GM21723 (cell line): ENCODE measurements at regions not wholly inside any gene's neighbourhood (a gene's known extent, or its start where the extent isn't known, plus 50 kb on each side); places are given as distances from the start of the nearest gene placed in this dataset.
"Not testable (repeated sequence)": the region's sequence is repeated elsewhere in the genome, so short reads cannot be mapped to it uniquely, and the experiment has no call there.

Source experiments
- ATAC-seq: cut with Tn5 transposase; IDR thresholded peaks from one replicate; pipeline ENCODE4 v1.9.1; 2021; ENCODE audit warnings: mild to moderate bottlenecking, moderate library complexity; ENCODE audit not compliant: unreplicated experiment

DNA sequence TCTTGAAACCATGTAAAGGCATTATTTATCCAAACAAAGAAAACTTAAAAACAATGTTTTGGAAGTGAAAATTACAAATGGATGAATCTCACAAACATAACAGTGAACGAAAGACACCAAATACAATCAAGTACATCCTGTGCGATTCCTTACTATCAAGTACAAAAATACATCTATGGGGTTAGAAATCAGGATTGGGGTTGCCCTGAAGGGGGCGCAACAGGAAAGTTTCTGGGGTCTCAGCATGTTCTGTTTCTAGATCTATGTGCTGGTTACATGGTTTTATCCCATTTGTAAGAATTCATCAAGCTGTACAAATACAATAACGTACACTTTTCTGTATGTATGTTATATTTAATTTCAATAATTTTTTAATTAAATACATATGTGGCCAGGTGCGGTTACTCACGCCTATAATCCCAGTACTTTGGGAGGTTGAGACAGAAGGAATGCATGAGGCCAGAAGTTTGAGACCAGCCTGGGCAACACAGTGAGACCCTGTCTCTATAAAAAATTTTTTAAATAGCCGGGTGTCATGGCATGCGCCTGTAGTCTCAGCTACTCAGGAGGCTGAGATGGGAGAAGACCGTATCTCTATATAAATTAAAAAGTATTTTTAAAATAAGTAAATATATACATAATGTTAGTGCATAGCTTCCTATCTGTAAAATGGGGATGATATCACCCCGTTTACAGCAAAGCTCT, 121.5 kb upstream of the SOD1 start:
- ATAC-seq, result no peak

DNA sequence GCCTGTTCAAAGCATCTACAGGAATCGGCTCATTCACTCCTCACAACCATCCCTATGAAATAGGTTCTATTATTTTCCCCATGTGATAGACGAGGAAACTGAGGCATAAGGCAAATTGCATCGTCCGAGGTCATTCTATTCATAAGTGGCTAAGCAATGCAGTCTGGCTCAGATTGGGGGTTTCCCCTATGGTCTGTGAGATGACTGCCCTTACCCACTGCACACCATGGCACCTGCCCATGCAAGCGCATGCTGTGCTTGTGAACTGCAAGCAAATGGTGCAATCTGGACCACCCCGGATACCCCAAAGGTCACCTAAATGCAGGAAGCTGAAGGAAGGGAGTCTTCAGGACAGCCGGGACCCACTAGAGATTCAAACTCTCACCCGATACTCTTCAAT, 123.4 kb upstream of the SOD1 start:
- ATAC-seq, result no peak

DNA sequence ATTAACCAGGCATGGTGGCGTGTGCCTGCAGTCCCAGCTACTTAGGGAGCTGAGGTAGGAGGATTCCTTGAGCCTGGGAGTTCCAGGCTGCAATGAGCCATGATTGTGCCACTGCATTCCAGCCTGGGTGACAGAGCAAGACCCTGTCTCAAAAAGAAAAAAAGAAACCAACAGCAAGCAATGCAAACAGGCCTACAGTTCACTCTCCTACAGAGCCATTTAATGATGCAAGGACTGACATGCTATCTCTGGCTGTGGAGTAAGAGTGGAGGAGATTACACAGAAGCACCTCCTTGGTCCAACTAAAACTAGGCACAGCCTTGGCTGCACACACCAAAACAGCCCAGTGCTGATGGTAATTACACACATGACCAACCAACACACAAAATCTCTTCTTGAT, 127.5 kb upstream of the SOD1 start:
- no peak for ATAC-seq

DNA sequence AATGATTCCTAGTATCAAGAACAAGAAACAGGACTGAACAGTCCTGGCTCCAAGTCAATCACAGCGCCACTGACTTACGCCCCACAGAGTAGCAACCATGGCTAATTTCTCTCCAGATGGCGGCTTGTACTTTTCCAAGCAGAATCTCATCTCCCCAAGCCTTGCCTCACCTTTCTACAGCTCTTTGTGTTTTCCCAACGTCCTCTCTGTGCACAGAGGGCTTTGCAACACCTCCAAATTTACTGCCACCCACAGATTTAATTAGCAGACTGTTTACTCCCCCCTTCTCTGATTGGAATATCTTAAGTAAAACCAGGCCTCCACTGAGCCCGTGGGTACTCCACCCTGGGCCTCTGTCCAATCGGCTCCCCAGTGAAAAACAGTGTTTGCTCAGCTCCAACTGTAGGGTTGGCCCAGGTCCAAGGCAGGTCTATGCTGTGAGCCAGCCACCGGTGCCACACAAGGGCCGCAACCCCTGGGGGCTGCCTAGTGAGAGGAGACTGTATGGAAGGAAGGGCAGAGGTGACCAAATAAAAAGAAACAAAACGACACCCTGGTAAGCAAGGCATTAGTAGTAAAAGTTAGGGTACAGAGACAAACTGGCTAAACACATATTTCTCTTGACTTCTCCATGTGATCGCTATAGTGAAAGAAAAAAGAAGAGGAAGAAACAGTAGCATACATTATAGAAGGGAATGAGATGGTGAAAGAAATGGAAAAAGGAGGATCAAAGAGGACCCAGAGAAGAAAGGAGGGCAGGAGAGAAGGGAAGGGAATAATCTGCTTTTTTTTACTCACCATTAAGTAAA, 128.4 kb upstream of the SOD1 start:
- no peak for ATAC-seq

DNA sequence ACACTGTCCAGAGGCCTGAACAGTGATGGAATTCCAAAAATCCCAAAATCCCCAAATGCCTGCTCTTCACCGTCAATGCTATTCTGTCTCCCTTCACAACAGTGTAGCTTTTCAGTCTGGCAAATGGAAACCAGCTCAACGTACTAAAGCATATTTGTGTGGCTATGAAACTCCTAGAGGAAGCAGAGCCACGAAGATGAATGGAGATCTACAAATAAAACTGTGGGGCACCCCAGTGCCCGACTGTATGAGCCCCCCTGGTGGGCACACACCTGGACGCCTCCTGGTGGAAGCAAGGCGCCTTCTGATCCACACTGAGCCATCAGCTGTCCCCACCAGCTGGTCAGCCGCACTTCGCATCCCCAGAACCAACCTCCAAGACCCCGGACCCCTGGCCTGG, 129.1 kb upstream of the SOD1 start:
- no peak for ATAC-seq

DNA sequence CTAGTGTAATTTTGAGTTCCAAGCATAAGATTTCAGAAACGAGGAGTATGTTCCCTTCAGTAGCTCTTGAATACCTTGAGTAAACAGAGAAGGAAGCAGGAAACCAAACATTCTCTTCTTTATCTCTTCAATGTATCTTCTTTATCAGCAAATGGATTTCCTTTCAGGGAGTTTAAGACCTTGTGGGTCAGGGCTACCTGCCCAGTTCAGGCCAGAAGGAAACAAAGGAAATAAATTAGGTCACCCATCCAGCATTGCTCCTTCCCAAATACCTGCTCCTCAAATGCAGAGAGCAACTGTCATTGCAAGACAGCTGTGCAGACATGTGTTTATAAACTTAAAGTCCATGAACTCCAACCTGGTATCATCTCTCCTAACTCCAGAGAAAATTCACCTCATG, 130.1 kb upstream of the SOD1 start:
- ATAC-seq, result no peak

DNA sequence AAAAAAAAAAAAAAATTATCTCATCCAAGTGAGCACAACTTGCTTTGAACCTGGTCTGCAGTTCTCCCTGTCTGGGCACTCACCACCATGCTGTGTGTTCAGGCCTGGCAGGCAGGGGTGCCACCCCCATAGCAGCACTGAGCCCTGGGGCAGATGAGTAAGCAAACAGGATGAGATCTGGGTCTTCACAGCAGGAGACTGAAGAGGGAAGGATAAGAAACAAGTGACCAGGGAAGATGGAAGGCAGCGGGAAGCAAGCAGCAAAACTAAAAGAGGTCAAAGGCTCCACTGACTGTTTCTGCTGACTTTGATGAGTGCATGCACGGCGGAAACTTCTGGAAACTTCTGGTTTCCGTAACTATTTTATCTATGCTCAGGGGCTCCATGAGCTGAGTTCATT, 133.5 kb upstream of the SOD1 start:
- ATAC-seq, result no peak

DNA sequence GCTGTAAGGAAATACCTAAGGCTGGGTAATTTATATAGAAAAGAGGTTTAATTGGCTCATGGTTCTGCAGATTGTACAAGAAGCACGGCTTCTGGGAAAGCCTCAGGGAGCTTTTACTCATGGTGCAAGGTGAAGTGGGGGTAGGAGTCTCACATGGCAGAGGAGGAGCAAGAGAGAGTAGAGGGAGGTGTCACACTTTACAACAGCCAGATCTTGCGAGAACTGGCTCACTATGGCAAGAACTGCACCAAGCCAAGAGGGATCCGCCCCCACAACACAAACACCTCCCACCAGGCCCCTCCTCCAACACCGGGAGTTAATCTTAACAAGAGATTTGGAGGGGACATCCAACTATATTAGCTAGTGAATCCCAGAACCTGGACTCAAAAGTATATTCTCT, 135.4 kb upstream of the SOD1 start:
- no peak for ATAC-seq

DNA sequence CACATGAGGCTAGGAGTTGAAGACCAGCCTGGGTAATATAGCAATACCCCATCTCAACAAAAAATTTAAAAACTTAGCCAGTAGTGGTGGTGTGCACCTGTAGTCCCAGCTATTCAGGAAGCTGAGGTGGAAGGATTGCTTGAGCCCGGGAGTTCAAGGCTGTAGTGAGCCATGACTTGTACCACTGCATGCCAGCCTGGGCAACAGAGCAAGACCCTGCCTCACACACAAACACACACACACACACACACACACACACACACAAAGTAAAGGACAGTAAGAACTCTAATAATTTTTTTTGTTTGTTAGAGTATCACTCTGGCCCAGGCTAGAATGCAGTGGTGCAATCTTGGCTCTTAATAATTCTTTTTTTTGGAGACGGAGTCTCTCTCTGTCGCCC, 138.0 kb upstream of the SOD1 start:
- ATAC-seq, result no peak

DNA sequence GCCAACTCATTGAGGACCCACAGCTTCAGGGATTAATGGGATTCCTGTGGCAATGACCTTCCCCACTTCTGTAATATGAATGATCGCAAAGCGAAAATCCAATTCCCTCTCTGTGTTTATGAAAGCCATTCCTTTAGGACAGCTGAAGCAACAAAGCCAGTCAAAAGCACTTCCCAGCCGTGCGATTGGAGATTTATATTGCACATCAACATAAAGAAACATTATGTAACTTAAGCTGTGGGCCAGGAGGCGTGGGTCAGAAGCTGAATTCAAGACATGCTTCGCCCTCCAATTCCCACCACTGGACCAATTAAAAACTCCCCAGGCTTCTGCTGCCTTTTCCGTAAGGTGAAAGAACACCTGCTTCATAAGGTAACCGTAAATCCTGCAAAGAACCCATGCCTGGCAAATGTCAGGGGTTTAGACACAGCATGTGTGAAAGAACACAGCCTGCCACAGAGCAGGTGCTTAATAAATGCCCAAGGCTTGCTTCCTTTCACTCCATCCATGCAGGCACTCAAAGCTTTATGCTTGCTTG, 138.9 kb upstream of the SOD1 start:
- no peak for ATAC-seq

DNA sequence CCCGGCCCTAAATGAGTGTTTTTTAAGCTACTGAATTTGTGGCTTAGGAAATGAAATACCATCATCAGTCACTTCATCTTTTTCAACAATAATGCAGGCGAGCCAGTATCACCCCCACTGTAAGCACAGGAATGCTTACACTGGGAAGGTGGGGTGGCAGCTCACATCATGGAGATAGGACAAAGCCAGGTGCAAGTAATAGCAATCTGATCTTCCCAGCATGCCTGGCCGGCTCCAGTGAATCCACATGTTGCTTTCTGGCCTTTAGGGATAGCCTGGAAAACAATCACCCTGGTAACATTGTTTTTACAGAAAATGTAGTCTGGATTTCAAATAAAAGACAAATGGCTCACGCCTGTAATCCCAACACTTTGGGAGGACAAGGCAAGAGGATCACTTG, 140.9 kb upstream of the SOD1 start:
- ATAC-seq, result no peak

DNA sequence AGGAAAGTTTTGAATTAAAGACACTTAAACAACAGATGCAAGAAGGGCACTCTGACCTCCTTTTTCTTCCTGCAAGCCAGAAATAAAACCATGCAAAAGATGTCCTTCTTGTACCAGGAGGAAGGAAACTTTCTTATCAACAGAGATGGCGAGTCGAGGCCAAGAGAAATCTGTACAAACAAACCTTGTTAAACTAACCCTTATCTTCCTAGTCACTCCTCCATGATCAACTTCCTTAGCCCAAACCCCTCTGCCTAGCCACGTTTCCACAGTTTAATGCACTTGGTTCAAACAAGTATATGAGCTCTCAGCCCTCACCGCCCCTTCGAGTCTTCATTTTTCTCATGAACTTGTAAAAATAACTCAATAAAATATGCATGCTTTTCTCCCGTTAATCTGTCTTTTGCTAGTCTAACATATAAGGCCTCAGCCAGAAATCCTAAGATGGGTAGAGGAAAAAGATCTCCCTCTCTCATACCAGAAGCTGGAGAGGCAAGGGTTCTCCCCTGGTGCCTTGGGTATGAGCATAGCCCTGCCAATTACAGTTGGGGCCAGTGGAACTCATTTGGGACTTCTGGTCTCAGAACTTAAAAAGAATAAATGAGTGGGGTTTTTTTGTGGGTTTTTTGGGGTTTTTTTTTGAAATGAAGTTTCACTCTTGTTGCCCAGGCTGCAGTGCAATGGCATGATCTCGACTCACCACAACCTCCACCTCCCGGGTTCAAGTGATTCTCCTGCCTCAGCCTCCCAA, 141.7 kb upstream of the SOD1 start:
- ATAC-seq, result no peak

DNA sequence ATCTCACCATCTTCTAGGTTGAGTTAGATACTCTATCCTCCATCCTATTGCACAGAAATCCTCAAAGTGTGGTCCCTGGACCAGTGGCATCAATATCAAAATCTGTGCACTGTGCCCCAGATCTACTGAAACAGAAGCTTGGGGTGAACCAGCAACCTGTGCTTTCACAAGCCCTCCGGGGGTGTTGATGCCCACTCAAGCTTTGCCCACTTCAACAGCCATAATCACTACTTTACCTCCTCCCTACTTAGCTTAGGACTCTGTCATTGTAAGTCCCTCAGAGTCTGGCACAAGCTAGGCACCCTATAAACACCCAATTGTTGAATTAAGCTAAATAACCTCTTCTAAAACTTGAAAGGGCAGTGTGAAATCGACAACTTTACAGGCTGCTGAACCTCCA, 144.2 kb upstream of the SOD1 start:
- ATAC-seq, result no peak

DNA sequence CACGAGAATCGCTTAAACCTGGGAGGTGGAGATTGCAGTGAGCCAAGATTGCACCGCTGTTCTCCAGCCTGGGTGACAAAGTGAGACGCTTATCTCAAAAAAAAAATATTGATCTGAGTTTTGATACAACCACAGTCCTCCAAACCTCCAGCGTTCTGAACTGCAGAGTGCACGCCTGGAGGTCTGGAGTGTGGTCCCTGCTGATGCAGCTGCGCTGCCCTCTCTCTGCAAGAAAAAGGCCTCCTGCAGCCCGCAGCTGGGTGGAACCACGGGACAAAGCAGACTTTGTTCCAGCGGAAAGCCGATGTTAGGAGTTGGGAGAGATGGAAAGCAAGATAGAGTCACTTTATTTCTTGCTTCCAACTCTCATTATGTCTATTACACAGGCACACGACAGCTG, 144.9 kb upstream of the SOD1 start:
- no peak for ATAC-seq

DNA sequence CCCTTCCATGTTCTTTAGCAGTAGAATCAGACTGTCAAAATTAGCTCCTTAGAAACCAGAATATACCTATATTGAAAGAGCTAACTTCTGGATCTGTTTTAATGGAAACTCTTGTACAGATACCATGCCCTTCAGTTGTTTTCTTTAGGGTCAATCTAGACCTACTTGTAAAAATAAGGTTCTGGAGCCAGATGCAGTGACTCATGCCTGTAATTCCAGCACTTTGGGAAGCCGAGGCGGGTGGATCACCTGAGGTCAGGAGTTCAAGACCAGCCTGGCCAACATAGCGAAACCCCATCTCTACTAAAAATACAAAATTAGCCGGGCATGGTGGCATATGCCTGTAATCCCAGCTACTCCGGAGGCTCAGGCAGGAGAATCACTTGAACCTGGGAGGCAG, 146.0 kb upstream of the SOD1 start:
- ATAC-seq, result not testable (repeated sequence)

DNA sequence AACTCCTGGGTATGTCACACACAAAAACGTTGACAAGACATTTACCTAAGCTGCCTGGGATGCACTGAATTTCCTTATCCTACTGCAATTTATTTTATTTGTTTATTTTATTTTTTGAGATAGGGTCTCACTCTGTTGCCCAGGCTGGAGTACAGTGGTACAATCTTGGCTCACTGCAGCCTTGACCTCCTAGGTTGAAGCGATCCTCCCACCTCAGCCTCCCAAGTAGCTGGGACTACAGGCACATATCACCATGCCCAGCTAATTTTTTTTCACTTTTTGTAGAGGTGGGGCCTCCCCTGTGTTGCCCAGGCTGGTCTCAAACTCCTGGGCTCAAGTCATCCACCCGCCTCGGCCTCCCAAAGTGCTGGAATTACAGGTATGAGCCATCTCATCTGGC, 147.5 kb upstream of the SOD1 start:
- not testable (repeated sequence) for ATAC-seq

DNA sequence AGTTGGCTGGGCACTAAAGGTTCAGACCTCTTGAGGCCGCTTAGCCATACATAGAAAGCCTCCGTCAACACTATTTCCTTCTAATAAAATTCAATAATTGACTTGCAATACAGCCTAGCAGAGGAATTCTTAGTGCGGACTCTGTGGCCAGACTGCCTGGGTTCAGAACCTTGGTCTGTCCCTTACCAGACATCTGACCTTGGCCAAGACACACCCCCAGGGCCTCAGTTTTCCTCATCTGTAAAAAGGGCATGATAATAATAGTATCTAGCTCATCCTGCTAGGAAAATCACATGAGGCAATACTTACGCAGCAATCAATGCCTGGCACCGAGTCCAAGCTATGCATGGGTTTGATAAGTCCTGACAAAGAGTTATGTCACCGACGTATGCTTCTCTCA, 148.2 kb upstream of the SOD1 start:
- no peak for ATAC-seq

DNA sequence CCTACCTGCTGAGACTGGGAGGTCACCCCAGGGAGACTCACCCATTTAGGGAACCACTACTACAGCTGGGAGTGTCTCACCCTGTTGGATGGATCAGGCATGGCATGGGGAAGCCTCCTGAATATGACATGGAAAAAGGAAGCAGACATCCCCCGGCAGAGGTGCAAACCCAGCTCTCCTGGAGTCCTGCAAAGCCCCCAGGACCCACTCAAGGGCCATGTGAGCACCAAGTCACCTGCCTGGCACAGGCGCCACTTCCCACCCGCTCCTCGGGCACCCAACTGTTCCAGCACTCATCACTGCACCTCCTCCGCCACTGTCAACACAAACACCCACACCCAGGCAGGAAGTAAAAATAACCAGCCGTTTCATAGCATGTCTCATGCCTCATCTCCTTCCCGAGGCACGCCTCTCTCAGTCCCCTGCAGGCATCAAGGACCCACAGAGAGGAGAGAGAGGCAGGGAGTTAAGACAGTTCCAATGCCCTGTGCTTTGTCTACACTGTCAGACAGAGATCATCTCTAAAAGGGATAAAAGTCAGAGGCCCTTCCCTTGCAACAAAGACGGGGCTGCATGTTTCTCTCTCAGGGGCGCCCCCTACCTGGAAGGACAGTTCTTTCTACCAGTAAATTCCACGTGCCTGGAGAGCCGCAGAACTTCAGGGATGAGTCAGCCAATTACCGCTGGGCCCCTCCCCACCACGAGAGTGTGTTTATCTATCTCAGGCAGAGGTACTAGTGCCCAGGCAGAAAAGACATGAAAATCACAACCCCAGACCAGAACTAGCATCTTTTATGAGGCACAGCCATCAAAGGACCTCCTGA, 150.1 kb upstream of the SOD1 start:
- ATAC-seq, result peak; percentile 46

DNA sequence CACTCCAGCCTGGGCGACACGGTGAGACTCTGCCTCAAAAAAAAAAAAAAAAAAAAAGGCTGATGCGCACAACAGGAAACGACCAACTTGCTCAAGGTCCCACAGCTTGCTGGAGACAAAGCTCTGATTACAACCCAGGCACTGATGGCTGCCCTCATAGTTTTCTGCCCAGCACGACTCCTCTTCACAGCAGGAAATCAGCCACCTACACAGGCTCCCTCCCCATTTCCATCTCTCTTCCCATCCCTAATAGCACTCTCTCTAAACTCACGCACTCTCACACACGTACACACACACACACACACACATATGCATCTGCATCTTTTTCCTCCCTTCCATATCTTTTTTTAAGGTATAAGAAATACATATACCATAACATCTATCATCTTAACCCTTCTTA, 153.5 kb upstream of the SOD1 start:
- ATAC-seq, result no peak

DNA sequence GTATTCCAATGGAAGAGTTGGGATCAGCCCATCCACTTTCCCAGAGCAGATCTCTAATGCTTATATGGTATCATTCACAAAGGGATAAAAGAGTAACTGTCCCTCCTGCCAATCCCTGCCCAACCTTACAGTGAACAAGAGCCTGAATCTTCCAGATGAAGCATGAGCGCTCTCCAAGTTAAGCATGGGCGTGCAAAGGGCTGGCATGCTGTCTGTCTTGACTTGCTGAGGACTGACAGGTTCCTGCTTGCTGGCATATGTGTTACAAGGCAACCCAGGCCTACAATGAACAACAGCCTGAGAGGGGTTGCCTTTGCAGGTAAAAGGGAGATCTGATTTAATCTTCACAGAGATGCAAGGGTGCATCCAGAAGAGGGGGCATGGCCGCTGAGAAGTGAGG, 155.6 kb upstream of the SOD1 start:
- ATAC-seq, result no peak

DNA sequence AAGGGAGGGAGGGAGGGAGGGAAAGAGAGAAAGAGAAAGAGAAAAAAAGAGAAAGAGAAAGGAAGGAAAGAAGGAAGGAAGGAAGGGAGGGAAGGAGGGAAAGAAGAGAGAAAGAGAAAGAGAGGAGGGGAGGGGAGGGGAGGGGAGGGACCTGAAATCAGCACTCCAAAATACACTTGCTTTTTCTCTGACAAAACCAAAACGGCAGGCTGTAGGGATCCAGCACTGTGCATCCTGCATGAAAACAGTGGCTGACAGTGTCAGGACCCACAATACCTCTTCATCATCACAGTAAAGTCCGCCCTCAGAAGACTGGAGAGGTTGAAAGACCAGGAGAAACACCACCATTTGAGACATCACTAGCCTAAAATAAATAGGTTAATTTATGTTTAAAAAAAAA, 156.0 kb upstream of the SOD1 start:
- ATAC-seq, result no peak
